ENCODE measurements at regions not wholly inside any gene's neighbourhood (a gene's known extent, or its start where the extent isn't known, plus 50 kb on each side); places are given as distances from the start of the nearest gene placed in this dataset.

GRCh38 chr1:98179151-98179773 is 258.4 kb upstream of the DPYD start:
- H3K27ac ChIP-seq: no peak overlapping the region
- TF ChIP-seq, protein P1, sequence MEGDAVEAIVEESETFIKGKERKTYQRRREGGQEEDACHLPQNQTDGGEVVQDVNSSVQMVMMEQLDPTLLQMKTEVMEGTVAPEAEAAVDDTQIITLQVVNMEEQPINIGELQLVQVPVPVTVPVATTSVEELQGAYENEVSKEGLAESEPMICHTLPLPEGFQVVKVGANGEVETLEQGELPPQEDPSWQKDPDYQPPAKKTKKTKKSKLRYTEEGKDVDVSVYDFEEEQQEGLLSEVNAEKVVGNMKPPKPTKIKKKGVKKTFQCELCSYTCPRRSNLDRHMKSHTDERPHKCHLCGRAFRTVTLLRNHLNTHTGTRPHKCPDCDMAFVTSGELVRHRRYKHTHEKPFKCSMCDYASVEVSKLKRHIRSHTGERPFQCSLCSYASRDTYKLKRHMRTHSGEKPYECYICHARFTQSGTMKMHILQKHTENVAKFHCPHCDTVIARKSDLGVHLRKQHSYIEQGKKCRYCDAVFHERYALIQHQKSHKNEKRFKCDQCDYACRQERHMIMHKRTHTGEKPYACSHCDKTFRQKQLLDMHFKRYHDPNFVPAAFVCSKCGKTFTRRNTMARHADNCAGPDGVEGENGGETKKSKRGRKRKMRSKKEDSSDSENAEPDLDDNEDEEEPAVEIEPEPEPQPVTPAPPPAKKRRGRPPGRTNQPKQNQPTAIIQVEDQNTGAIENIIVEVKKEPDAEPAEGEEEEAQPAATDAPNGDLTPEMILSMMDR (conservative IDR thresholded peaks at IDR 0.05): no peak

DNA sequence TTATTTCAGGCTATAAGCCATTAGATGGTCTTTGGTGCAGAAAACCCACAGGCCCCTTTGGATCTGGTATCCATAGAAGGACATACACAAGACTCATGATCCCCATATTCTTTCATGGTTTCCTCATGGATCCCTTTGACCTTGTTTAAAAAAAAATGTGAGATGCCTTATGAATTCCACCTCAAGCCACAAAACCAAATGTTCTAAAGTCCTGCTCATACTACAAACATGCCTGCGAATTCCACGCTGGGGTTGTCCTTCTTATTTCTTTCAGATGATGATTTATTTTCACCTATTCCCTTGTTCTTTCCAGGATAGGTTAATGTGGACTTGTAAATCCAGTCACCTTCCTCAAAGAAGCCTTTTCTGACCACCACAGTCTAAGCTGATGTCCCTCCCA is 256.9 kb upstream of the DPYD start:
- TF ChIP-seq, protein P1 (conservative IDR thresholded peaks at IDR 0.05): no peak
- no peak overlapping the region for H3K27ac ChIP-seq

GRCh38 chr1:98176936-98177335 is 256.1 kb upstream of the DPYD start:
- H3K27ac ChIP-seq: no peak overlapping the region
- TF ChIP-seq, protein P1 (conservative IDR thresholded peaks at IDR 0.05): no peak

GRCh38 chr1:98176414-98176813 is 255.6 kb upstream of the DPYD start:
- no peak overlapping the region for H3K27ac ChIP-seq
- TF ChIP-seq, protein P1 (conservative IDR thresholded peaks at IDR 0.05): no peak

DNA sequence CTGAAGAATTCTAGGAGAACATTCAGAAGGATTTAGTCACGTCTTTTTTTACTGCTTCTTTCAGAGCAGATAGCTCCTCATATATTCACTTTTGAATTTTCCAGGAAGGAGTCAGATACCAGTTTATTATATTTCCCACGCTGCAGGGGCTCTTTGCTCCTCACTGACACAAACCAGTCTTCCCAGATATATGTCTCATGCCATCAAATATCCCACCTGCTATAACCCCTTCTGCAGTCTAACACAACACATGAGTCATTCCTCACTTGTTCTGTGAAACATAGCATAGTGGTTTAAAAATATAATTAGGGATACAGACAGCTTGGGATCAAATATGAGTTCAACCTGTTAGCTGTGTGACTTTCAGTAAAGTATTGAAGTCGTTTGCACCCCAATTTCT is 251.7 kb upstream of the DPYD start:
- TF ChIP-seq, protein P1 (conservative IDR thresholded peaks at IDR 0.05): no peak
- H3K27ac ChIP-seq: no peak overlapping the region

GRCh38 chr1:98172022-98172421 is 251.2 kb upstream of the DPYD start:
- H3K27ac ChIP-seq: no peak overlapping the region
- TF ChIP-seq, protein P1 (conservative IDR thresholded peaks at IDR 0.05): no peak

GRCh38 chr1:98164509-98164908 is 243.7 kb upstream of the DPYD start:
- TF ChIP-seq, protein P1 (conservative IDR thresholded peaks at IDR 0.05): no peak
- no peak overlapping the region for H3K27ac ChIP-seq

All from VCaP (cell line).